Bone marrow (tissue), 2 donors: ENCODE measurements at regions not wholly inside any gene's neighbourhood (a gene's known extent, or its start where the extent isn't known, plus 50 kb on each side); places are given as distances from the start of the nearest gene placed in this dataset.

Source experiments
- DNase-seq, 2 donors: peaks; one replicate each; lab custom pipeline; 2025; lab: John Stamatoyannopoulos, UW

GRCh38 chr12:81957631-81958030, 198.5 kb upstream of the PPFIA2 start:
- no peak for DNase-seq

GRCh38 chr12:81956468-81956860, 197.3 kb upstream of the PPFIA2 start:
- no peak for DNase-seq

GRCh38 chr12:81953541-81953940, 194.4 kb upstream of the PPFIA2 start:
- DNase-seq, result no peak

GRCh38 chr12:81950871-81951270, 191.7 kb upstream of the PPFIA2 start:
- no peak for DNase-seq

GRCh38 chr12:81949841-81950308, 190.7 kb upstream of the PPFIA2 start:
- no peak for DNase-seq

GRCh38 chr12:81949416-81949815, 190.3 kb upstream of the PPFIA2 start:
- no peak for DNase-seq

GRCh38 chr12:81944886-81945285, 185.7 kb upstream of the PPFIA2 start:
- DNase-seq, result no peak

GRCh38 chr12:81942594-81942993, 183.4 kb upstream of the PPFIA2 start:
- peak in 1 of 2 donors; percentile 27 for DNase-seq

GRCh38 chr12:81930037-81930436, 170.9 kb upstream of the PPFIA2 start:
- no peak for DNase-seq

GRCh38 chr12:81896771-81897170, 137.6 kb upstream of the PPFIA2 start:
- DNase-seq, result no peak

- no peak for DNase-seq
Measured at GRCh38 chr12:81888961-81889360, 129.8 kb upstream of the PPFIA2 start.

GRCh38 chr12:81888106-81888740, 129.1 kb upstream of the PPFIA2 start:
- DNase-seq, result no peak

- DNase-seq, result no peak
Measured at GRCh38 chr12:81874586-81874985, 115.4 kb upstream of the PPFIA2 start.

- no peak for DNase-seq
Measured at GRCh38 chr12:81874166-81874565, 115.0 kb upstream of the PPFIA2 start.

GRCh38 chr12:81872400-81872799, 113.2 kb upstream of the PPFIA2 start:
- no peak for DNase-seq

- DNase-seq, result no peak
Measured at GRCh38 chr12:81866081-81866480, 106.9 kb upstream of the PPFIA2 start.

GRCh38 chr12:81863406-81863805, 104.3 kb upstream of the PPFIA2 start:
- no peak for DNase-seq

GRCh38 chr12:81859521-81859920, 100.4 kb upstream of the PPFIA2 start:
- no peak for DNase-seq

GRCh38 chr12:81843599-81843998, 84.4 kb upstream of the PPFIA2 start:
- DNase-seq, result no peak

- DNase-seq, result no peak
Measured at GRCh38 chr12:81835783-81836182, 76.6 kb upstream of the PPFIA2 start.

- DNase-seq, result no peak
Measured at GRCh38 chr12:81819991-81820633, 61.0 kb upstream of the PPFIA2 start.

- DNase-seq, result no peak
Measured at GRCh38 chr12:81815611-81816010, 56.5 kb upstream of the PPFIA2 start.

- no peak for DNase-seq
Measured at GRCh38 chr12:81811778-81812125, 52.6 kb upstream of the PPFIA2 start.
